Transverse colon (tissue), 4 donors: ENCODE measurements at regions not wholly inside any gene's neighbourhood (a gene's known extent, or its start where the extent isn't known, plus 50 kb on each side); places are given as distances from the start of the nearest gene placed in this dataset.

Experiments
- EP300 ChIP-seq: sonication (generic); formaldehyde crosslinking; IDR thresholded peaks from one replicate; pipeline ENCODE4 v1.6.1; 2017; ENCODE audit warnings: antibody characterized with exemption, low read depth
- POLR2A ChIP-seq: fragments of 450-650 bp; IDR thresholded peaks from one replicate; pipeline ENCODE4 v1.6.1; 2016; ENCODE audit warnings: antibody characterized with exemption, mild to moderate bottlenecking, moderate library complexity
- POLR2AphosphoS5 ChIP-seq, 3 donors: sonication (generic); formaldehyde crosslinking; IDR thresholded peaks; one replicate each; pipeline ENCODE4 v1.6.1; 2016; ENCODE audit warnings: antibody characterized with exemption in 3 of 3
- TF ChIP-seq, protein P1 (sequence below), 5 experiments: fragments of 200-600 bp in 3 of 5; fragments of 450-650 bp in 2 of 5; sonication (generic) in 3 of 5; IDR thresholded peaks; 1 replicate in 2 of 5; 2 replicates in 3 of 5; pipeline ENCODE4 v1.5.1; 2016 to 2017; ENCODE audit warnings: antibody characterized with exemption in 5 of 5, inconsistent platforms in 3 of 5, mild to moderate bottlenecking in 2 of 5, moderate library complexity in 1 of 5

GRCh38 chr2:199679883-199680282 lies 171.1 kb downstream of the FTCDNL1 start:
- TF ChIP-seq POLR2A (no peak), POLR2AphosphoS5 (IDR thresholded peaks at IDR 0.05) (no peak), EP300 (no peak)
- TF ChIP-seq, protein P1, sequence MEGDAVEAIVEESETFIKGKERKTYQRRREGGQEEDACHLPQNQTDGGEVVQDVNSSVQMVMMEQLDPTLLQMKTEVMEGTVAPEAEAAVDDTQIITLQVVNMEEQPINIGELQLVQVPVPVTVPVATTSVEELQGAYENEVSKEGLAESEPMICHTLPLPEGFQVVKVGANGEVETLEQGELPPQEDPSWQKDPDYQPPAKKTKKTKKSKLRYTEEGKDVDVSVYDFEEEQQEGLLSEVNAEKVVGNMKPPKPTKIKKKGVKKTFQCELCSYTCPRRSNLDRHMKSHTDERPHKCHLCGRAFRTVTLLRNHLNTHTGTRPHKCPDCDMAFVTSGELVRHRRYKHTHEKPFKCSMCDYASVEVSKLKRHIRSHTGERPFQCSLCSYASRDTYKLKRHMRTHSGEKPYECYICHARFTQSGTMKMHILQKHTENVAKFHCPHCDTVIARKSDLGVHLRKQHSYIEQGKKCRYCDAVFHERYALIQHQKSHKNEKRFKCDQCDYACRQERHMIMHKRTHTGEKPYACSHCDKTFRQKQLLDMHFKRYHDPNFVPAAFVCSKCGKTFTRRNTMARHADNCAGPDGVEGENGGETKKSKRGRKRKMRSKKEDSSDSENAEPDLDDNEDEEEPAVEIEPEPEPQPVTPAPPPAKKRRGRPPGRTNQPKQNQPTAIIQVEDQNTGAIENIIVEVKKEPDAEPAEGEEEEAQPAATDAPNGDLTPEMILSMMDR (IDR thresholded peaks at IDR 0.05) = no peak
